ENCODE measurements at regions not wholly inside any gene's neighbourhood (a gene's known extent, or its start where the extent isn't known, plus 50 kb on each side); places are given as distances from the start of the nearest gene placed in this dataset.

- Histone ChIP-seq H3K9me3 (ENCODE audit: control insufficient read depth, low read length) (no peaks in the 10 kb centered on the region), H3K9ac (ENCODE audit: low read length) (no peak overlapping the region), H3K4me1 (ENCODE audit: control insufficient read depth, insufficient read depth, low read length) (no peaks in the 10 kb centered on the region), H3K27me3 (ENCODE audit: control insufficient read depth, insufficient read depth, low read length) (no peaks in the 10 kb centered on the region), H3K4me3 (ENCODE audit: low read length) (no peak overlapping the region), H3K36me3 (ENCODE audit: control insufficient read depth, insufficient read depth, low read length) (no peaks in the 10 kb centered on the region)
Measured at GRCh38 chr21:17738176-17738953, 80.8 kb downstream of the C21orf91 start.

GRCh38 chr21:17736072-17736471 lies 83.1 kb downstream of the C21orf91 start:
- Histone ChIP-seq H3K4me3 (ENCODE audit: low read length) (no peak overlapping the region), H3K4me1 (ENCODE audit: control insufficient read depth, insufficient read depth, low read length) (no peaks in the 10 kb centered on the region), H3K9ac (ENCODE audit: low read length) (no peak overlapping the region), H3K27me3 (ENCODE audit: control insufficient read depth, insufficient read depth, low read length) (no peaks in the 10 kb centered on the region), H3K9me3 (ENCODE audit: control insufficient read depth, low read length) (no peaks in the 10 kb centered on the region), H3K36me3 (ENCODE audit: control insufficient read depth, insufficient read depth, low read length) (no peaks in the 10 kb centered on the region)

GRCh38 chr21:17733209-17733608 lies 85.9 kb downstream of the C21orf91 start:
- Histone ChIP-seq H3K36me3 (ENCODE audit: control insufficient read depth, insufficient read depth, low read length) (no peaks in the 10 kb centered on the region), H3K9me3 (ENCODE audit: control insufficient read depth, low read length) (no peaks in the 10 kb centered on the region), H3K9ac (ENCODE audit: low read length) (no peak overlapping the region), H3K4me1 (ENCODE audit: control insufficient read depth, insufficient read depth, low read length) (no peaks in the 10 kb centered on the region), H3K27me3 (ENCODE audit: control insufficient read depth, insufficient read depth, low read length) (no peaks in the 10 kb centered on the region), H3K4me3 (ENCODE audit: low read length) (no peak overlapping the region)

- no peaks in the 10 kb centered on the region for H3K4me1 ChIP-seq (ENCODE audit: control insufficient read depth, insufficient read depth, low read length)
- no peak overlapping the region for H3K4me3 ChIP-seq (ENCODE audit: low read length)
- no peaks in the 10 kb centered on the region for H3K27me3 ChIP-seq (ENCODE audit: control insufficient read depth, insufficient read depth, low read length)
- no peaks in the 10 kb centered on the region for H3K36me3 ChIP-seq (ENCODE audit: control insufficient read depth, insufficient read depth, low read length)
- no peak overlapping the region for H3K9ac ChIP-seq (ENCODE audit: low read length)
- H3K9me3 ChIP-seq (ENCODE audit: control insufficient read depth, low read length), result no peaks in the 10 kb centered on the region
Measured at GRCh38 chr21:17732306-17732705, 86.8 kb downstream of the C21orf91 start.

- H3K9me3 ChIP-seq (ENCODE audit: control insufficient read depth, low read length), result no peaks in the 10 kb centered on the region
- H3K27me3 ChIP-seq (ENCODE audit: control insufficient read depth, insufficient read depth, low read length), result no peaks in the 10 kb centered on the region
- H3K4me3 ChIP-seq (ENCODE audit: low read length), result no peak overlapping the region
- H3K36me3 ChIP-seq (ENCODE audit: control insufficient read depth, insufficient read depth, low read length), result no peaks in the 10 kb centered on the region
- H3K4me1 ChIP-seq (ENCODE audit: control insufficient read depth, insufficient read depth, low read length), result no peaks in the 10 kb centered on the region
- H3K9ac ChIP-seq (ENCODE audit: low read length), result no peak overlapping the region
Measured at GRCh38 chr21:17731554-17731953, 87.6 kb downstream of the C21orf91 start.

- Histone ChIP-seq H3K9ac (ENCODE audit: low read length) (no peak overlapping the region), H3K4me3 (ENCODE audit: low read length) (no peak overlapping the region), H3K4me1 (ENCODE audit: control insufficient read depth, insufficient read depth, low read length) (no peaks in the 10 kb centered on the region), H3K9me3 (ENCODE audit: control insufficient read depth, low read length) (no peaks in the 10 kb centered on the region), H3K27me3 (ENCODE audit: control insufficient read depth, insufficient read depth, low read length) (no peaks in the 10 kb centered on the region), H3K36me3 (ENCODE audit: control insufficient read depth, insufficient read depth, low read length) (no peaks in the 10 kb centered on the region)
Measured at GRCh38 chr21:17730782-17731181, 88.4 kb downstream of the C21orf91 start.

GRCh38 chr21:17729455-17729854 lies 89.7 kb downstream of the C21orf91 start:
- H3K27me3 ChIP-seq (ENCODE audit: control insufficient read depth, insufficient read depth, low read length), result no peaks in the 10 kb centered on the region
- no peaks in the 10 kb centered on the region for H3K9me3 ChIP-seq (ENCODE audit: control insufficient read depth, low read length)
- H3K4me3 ChIP-seq (ENCODE audit: low read length), result no peak overlapping the region
- H3K36me3 ChIP-seq (ENCODE audit: control insufficient read depth, insufficient read depth, low read length), result no peaks in the 10 kb centered on the region
- no peak overlapping the region for H3K9ac ChIP-seq (ENCODE audit: low read length)
- H3K4me1 ChIP-seq (ENCODE audit: control insufficient read depth, insufficient read depth, low read length), result no peaks in the 10 kb centered on the region

- no peak overlapping the region for H3K9ac ChIP-seq (ENCODE audit: low read length)
- H3K4me3 ChIP-seq (ENCODE audit: low read length), result no peak overlapping the region
- no peaks in the 10 kb centered on the region for H3K4me1 ChIP-seq (ENCODE audit: control insufficient read depth, insufficient read depth, low read length)
- H3K27me3 ChIP-seq (ENCODE audit: control insufficient read depth, insufficient read depth, low read length), result no peaks in the 10 kb centered on the region
- no peaks in the 10 kb centered on the region for H3K36me3 ChIP-seq (ENCODE audit: control insufficient read depth, insufficient read depth, low read length)
- H3K9me3 ChIP-seq (ENCODE audit: control insufficient read depth, low read length), result no peaks in the 10 kb centered on the region
Measured at GRCh38 chr21:17727361-17727760, 91.8 kb downstream of the C21orf91 start.

- no peaks in the 10 kb centered on the region for H3K36me3 ChIP-seq (ENCODE audit: control insufficient read depth, insufficient read depth, low read length)
- no peaks in the 10 kb centered on the region for H3K27me3 ChIP-seq (ENCODE audit: control insufficient read depth, insufficient read depth, low read length)
- no peaks in the 10 kb centered on the region for H3K9me3 ChIP-seq (ENCODE audit: control insufficient read depth, low read length)
- no peak overlapping the region for H3K9ac ChIP-seq (ENCODE audit: low read length)
- no peak overlapping the region for H3K4me3 ChIP-seq (ENCODE audit: low read length)
- H3K4me1 ChIP-seq (ENCODE audit: control insufficient read depth, insufficient read depth, low read length), result no peaks in the 10 kb centered on the region
Measured at GRCh38 chr21:17726047-17726829, 92.9 kb downstream of the C21orf91 start.

- no peaks in the 10 kb centered on the region for H3K4me1 ChIP-seq (ENCODE audit: control insufficient read depth, insufficient read depth, low read length)
- H3K36me3 ChIP-seq (ENCODE audit: control insufficient read depth, insufficient read depth, low read length), result no peaks in the 10 kb centered on the region
- H3K4me3 ChIP-seq (ENCODE audit: low read length), result no peak overlapping the region
- H3K9ac ChIP-seq (ENCODE audit: low read length), result no peak overlapping the region
- H3K9me3 ChIP-seq (ENCODE audit: control insufficient read depth, low read length), result no peaks in the 10 kb centered on the region
- H3K27me3 ChIP-seq (ENCODE audit: control insufficient read depth, insufficient read depth, low read length), result no peaks in the 10 kb centered on the region
Measured at GRCh38 chr21:17725339-17725738, 93.8 kb downstream of the C21orf91 start.

GRCh38 chr21:17712887-17713286 lies 100.2 kb upstream of the BTG3 start:
- Histone ChIP-seq H3K4me3 (ENCODE audit: low read length) (no peak overlapping the region), H3K36me3 (ENCODE audit: control insufficient read depth, insufficient read depth, low read length) (no peaks in the 10 kb centered on the region), H3K9me3 (ENCODE audit: control insufficient read depth, low read length) (no peaks in the 10 kb centered on the region), H3K9ac (ENCODE audit: low read length) (no peak overlapping the region), H3K27me3 (ENCODE audit: control insufficient read depth, insufficient read depth, low read length) (no peaks in the 10 kb centered on the region), H3K4me1 (ENCODE audit: control insufficient read depth, insufficient read depth, low read length) (no peaks in the 10 kb centered on the region)

- Histone ChIP-seq H3K4me1 (ENCODE audit: control insufficient read depth, insufficient read depth, low read length) (no peaks in the 10 kb centered on the region), H3K36me3 (ENCODE audit: control insufficient read depth, insufficient read depth, low read length) (no peaks in the 10 kb centered on the region), H3K9ac (ENCODE audit: low read length) (no peak overlapping the region), H3K9me3 (ENCODE audit: control insufficient read depth, low read length) (no peaks in the 10 kb centered on the region), H3K4me3 (ENCODE audit: low read length) (no peak overlapping the region), H3K27me3 (ENCODE audit: control insufficient read depth, insufficient read depth, low read length) (no peaks in the 10 kb centered on the region)
Measured at GRCh38 chr21:17711896-17712295, 99.2 kb upstream of the BTG3 start.
